Tibial nerve (tissue), 4 donors: ENCODE measurements at regions not wholly inside any gene's neighbourhood (a gene's known extent, or its start where the extent isn't known, plus 50 kb on each side); places are given as distances from the start of the nearest gene placed in this dataset.

Source experiments
- EP300 ChIP-seq, 2 donors: sonication (generic); formaldehyde crosslinking; IDR thresholded peaks; one replicate each; pipeline ENCODE4 v1.6.1; 2017; ENCODE audit warnings: antibody characterized with exemption in 2 of 2, mild to moderate bottlenecking in 1 of 2
- POLR2A ChIP-seq, 2 donors: fragments of 450-650 bp; IDR thresholded peaks; one replicate each; pipeline ENCODE4 v1.6.1; 2017; ENCODE audit warnings: antibody characterized with exemption in 2 of 2, mild to moderate bottlenecking in 2 of 2, moderate library complexity in 2 of 2
- TF ChIP-seq, protein P1 (sequence below), 5 experiments: fragments of 200-600 bp in 3 of 5; fragments of 450-650 bp in 2 of 5; sonication (generic) in 3 of 5; IDR thresholded peaks; one replicate each; pipeline ENCODE4 v1.5.1; 2016 to 2019; ENCODE audit warnings: antibody characterized with exemption in 5 of 5, mild to moderate bottlenecking in 3 of 5, moderate library complexity in 2 of 5

DNA sequence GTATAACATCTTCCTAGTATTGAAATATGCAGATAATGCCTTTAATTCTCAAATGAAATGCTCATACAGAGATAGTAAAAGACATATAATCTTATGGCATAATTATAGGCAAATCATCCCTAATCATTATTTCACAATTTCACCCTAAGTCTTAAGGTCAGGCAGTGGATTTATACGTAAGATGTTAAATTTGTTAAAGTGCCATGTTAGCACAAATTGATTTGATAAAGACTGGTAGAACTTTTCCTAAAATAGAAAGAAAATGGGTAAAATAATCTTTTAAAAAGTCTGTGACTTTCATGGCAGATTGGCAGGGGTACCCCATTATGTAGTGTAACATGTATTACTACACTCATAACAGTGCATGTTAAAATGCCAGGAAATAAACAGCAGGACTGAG, 1092.7 kb upstream of the GOT2 start:
- TF ChIP-seq, protein P1, sequence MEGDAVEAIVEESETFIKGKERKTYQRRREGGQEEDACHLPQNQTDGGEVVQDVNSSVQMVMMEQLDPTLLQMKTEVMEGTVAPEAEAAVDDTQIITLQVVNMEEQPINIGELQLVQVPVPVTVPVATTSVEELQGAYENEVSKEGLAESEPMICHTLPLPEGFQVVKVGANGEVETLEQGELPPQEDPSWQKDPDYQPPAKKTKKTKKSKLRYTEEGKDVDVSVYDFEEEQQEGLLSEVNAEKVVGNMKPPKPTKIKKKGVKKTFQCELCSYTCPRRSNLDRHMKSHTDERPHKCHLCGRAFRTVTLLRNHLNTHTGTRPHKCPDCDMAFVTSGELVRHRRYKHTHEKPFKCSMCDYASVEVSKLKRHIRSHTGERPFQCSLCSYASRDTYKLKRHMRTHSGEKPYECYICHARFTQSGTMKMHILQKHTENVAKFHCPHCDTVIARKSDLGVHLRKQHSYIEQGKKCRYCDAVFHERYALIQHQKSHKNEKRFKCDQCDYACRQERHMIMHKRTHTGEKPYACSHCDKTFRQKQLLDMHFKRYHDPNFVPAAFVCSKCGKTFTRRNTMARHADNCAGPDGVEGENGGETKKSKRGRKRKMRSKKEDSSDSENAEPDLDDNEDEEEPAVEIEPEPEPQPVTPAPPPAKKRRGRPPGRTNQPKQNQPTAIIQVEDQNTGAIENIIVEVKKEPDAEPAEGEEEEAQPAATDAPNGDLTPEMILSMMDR (IDR thresholded peaks at IDR 0.05), result no peak
- TF ChIP-seq POLR2A (IDR thresholded peaks at IDR 0.05), result no peak
- no peak for TF ChIP-seq EP300 (IDR thresholded peaks at IDR 0.05)
